ENCODE measurements at regions not wholly inside any gene's neighbourhood (a gene's known extent, or its start where the extent isn't known, plus 50 kb on each side); places are given as distances from the start of the nearest gene placed in this dataset.

- H3K4me3 Mint-ChIP-seq = no peak overlapping the region
- intact Hi-C loops (cut with micrococcal nuclease) = no loop called here
- ATAC-seq = no peak
- no peak for TF ChIP-seq CTCF (IDR thresholded peaks at IDR 0.05)
- no peaks in the 10 kb centered on the region for H3K4me1 Mint-ChIP-seq (ENCODE audit: low read depth)
- CTCF ChIA-PET = no interaction called here
- H3K36me3 Mint-ChIP-seq (ENCODE audit: low read depth) = no peaks in the 10 kb centered on the region
- H3K27me3 Mint-ChIP-seq = no peaks in the 10 kb centered on the region
- DNase-seq = no peak
- POLR2A ChIA-PET = no interaction called here
- H3K9me3 Mint-ChIP-seq = no peaks in the 10 kb centered on the region
- H3K27ac Mint-ChIP-seq = no peak overlapping the region
Observed at GRCh38 chr10:85170026-85170425, 841.6 kb downstream of the CCSER2 start.

DNA sequence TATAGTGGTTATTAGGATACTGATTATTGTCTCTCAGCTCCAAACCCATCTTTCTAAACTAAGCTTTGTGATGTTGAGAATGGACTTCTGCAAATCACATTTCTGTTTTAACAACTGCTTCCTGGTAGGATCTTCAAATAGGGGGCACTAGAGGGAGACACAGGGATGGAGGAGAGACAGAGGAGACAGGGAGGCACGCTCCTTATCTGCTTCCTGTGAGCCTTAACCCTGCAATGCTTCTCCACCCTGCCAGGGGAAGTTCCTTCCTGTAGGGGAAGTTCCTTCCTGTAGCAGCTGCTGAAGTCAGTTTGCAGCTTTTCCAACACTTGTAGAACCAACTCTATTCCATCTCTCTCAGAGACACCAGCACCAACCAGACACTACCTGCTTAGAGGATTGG, 847.2 kb downstream of the CCSER2 start:
- intact Hi-C loops (cut with micrococcal nuclease) = no loop called here
- DNase-seq = no peak
- H3K4me1 Mint-ChIP-seq (ENCODE audit: low read depth) = no peaks in the 10 kb centered on the region
- ChIA-PET POLR2A (no interaction called here), CTCF (no interaction called here)
- H3K4me3 Mint-ChIP-seq = no peak overlapping the region
- no peak for TF ChIP-seq CTCF (IDR thresholded peaks at IDR 0.05)
- H3K27ac Mint-ChIP-seq = no peak overlapping the region
- no peaks in the 10 kb centered on the region for H3K9me3 Mint-ChIP-seq
- no peak for ATAC-seq
- no peaks in the 10 kb centered on the region for H3K27me3 Mint-ChIP-seq
- no peaks in the 10 kb centered on the region for H3K36me3 Mint-ChIP-seq (ENCODE audit: low read depth)

- TF ChIP-seq CTCF (IDR thresholded peaks at IDR 0.05) = no peak
- Mint-ChIP-seq H3K27me3 (no peaks in the 10 kb centered on the region), H3K36me3 (ENCODE audit: low read depth) (no peaks in the 10 kb centered on the region), H3K9me3 (no peaks in the 10 kb centered on the region), H3K4me1 (ENCODE audit: low read depth) (no peaks in the 10 kb centered on the region), H3K27ac (no peak overlapping the region), H3K4me3 (no peak overlapping the region)
- ATAC-seq (no peak), DNase-seq (no peak)
- intact Hi-C loops (cut with micrococcal nuclease) = no loop called here
- ChIA-PET CTCF (no interaction called here), POLR2A (no interaction called here)
Observed at GRCh38 chr10:85177767-85178166, 849.4 kb downstream of the CCSER2 start.

- ChIA-PET CTCF (no interaction called here), POLR2A (no interaction called here)
- no peaks in the 10 kb centered on the region for H3K9me3 Mint-ChIP-seq
- DNase-seq (no peak), ATAC-seq (no peak)
- no peak overlapping the region for H3K4me3 Mint-ChIP-seq
- H3K4me1 Mint-ChIP-seq (ENCODE audit: low read depth) = no peaks in the 10 kb centered on the region
- no peaks in the 10 kb centered on the region for H3K36me3 Mint-ChIP-seq (ENCODE audit: low read depth)
- intact Hi-C loops (cut with micrococcal nuclease) = no loop called here
- no peak overlapping the region for H3K27ac Mint-ChIP-seq
- H3K27me3 Mint-ChIP-seq = no peaks in the 10 kb centered on the region
- no peak for TF ChIP-seq CTCF (IDR thresholded peaks at IDR 0.05)
Observed at GRCh38 chr10:85187047-85187446, 858.7 kb downstream of the CCSER2 start.

- no peak for TF ChIP-seq CTCF (IDR thresholded peaks at IDR 0.05)
- Mint-ChIP-seq H3K36me3 (ENCODE audit: low read depth) (no peaks in the 10 kb centered on the region), H3K4me1 (ENCODE audit: low read depth) (no peaks in the 10 kb centered on the region), H3K27ac (no peak overlapping the region), H3K27me3 (no peaks in the 10 kb centered on the region), H3K9me3 (no peaks in the 10 kb centered on the region), H3K4me3 (no peak overlapping the region)
- ChIA-PET CTCF (no interaction called here), POLR2A (no interaction called here)
- no peak for ATAC-seq
- DNase-seq = no peak
- intact Hi-C loops (cut with micrococcal nuclease) = no loop called here
Observed at GRCh38 chr10:85188770-85189484, 860.5 kb downstream of the CCSER2 start.

All from activated CD8-positive, alpha-beta T cell treated with anti-CD3 and anti-CD28 coated beads for 36 hours (primary cell).